ENCODE measurements at regions not wholly inside any gene's neighbourhood (a gene's known extent, or its start where the extent isn't known, plus 50 kb on each side); places are given as distances from the start of the nearest gene placed in this dataset.

GRCh38 chr13:70938462-70938861, 830.2 kb upstream of the KLHL1 start:
- TF ChIP-seq, protein P1, sequence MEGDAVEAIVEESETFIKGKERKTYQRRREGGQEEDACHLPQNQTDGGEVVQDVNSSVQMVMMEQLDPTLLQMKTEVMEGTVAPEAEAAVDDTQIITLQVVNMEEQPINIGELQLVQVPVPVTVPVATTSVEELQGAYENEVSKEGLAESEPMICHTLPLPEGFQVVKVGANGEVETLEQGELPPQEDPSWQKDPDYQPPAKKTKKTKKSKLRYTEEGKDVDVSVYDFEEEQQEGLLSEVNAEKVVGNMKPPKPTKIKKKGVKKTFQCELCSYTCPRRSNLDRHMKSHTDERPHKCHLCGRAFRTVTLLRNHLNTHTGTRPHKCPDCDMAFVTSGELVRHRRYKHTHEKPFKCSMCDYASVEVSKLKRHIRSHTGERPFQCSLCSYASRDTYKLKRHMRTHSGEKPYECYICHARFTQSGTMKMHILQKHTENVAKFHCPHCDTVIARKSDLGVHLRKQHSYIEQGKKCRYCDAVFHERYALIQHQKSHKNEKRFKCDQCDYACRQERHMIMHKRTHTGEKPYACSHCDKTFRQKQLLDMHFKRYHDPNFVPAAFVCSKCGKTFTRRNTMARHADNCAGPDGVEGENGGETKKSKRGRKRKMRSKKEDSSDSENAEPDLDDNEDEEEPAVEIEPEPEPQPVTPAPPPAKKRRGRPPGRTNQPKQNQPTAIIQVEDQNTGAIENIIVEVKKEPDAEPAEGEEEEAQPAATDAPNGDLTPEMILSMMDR (IDR thresholded peaks at IDR 0.05; ENCODE audit: low read depth, low read length): no peak
- TF ChIP-seq EZH2phosphoT487 (IDR thresholded peaks at IDR 0.05; ENCODE audit: low read depth): no peak

All from OCI-LY3 (cell line).